NB4 (cell line): ENCODE measurements at regions not wholly inside any gene's neighbourhood (a gene's known extent, or its start where the extent isn't known, plus 50 kb on each side); places are given as distances from the start of the nearest gene placed in this dataset.

ENCODE experiments used
- CTCF ChIP-seq: IDR thresholded peaks from one replicate; pipeline ENCODE4 v1.5.1; 2012; ENCODE audit warnings: low read depth, low read length
- MYC ChIP-seq: IDR thresholded peaks from 2 replicates; pipeline ENCODE4 v1.6.1; 2011; ENCODE audit warnings: low read depth, low read length

GRCh38 chr1:103171041-103171590 is 62.8 kb upstream of the COL11A1 start:
- TF ChIP-seq CTCF: no peak
- TF ChIP-seq MYC: no peak
